HepG2 (cell line): ENCODE measurements at regions not wholly inside any gene's neighbourhood (a gene's known extent, or its start where the extent isn't known, plus 50 kb on each side); places are given as distances from the start of the nearest gene placed in this dataset.

Source experiments
- ATAC-seq: fragments of 200-7000 bp; cut with Tn5 transposase; 3 replicates; pipeline ENCODE4 v1.9.1; 2020; ENCODE audit warnings: mild to moderate bottlenecking, moderate library complexity
- BruUV-seq: library from RNA; stranded (reverse); fragments of 400-500 nt; replicated peaks from 2 replicates; lab custom pipeline; 2021; lab: Mats Ljungman, UMichigan
- CTCF ChIA-PET: fragments of 300-600 bp; formaldehyde crosslinking; extraction: SDS; loops from one replicate; lab custom pipeline; 2021; ENCODE audit warnings: low total read pairs, inconsistent platforms, low intra/inter-chr PET ratio; lab: Yijun Ruan, JAX
- POLR2A ChIA-PET: fragments of 350-600 bp; sonication (Branson Sonifier 250); formaldehyde crosslinking; loops from one replicate; lab custom pipeline; 2020; ENCODE audit warnings: antibody characterized with exemption, inconsistent platforms; lab: Yijun Ruan, JAX
- DNase-seq: peaks from one replicate; pipeline ENCODE4 v3.0.0-alpha.2; 2015; ENCODE audit warnings: low spot score
- FAIRE-seq: peaks from 3 replicates; lab custom pipeline; 2011; peaks lifted over from hg19 to GRCh38; lab: Jason Lieb, UNC
- H2AFZ ChIP-seq: one replicate; pipeline ENCODE4 v1.6.1; 2011; ENCODE audit warnings: low read length, inconsistent platforms
- H3K27ac ChIP-seq: fragments of 300-600 bp; 3 replicates; pipeline ENCODE4 v1.8.0; 2011; ENCODE audit warnings: mixed run types, mild to moderate bottlenecking, mixed read lengths, low read length, inconsistent platforms; ENCODE audit not compliant: insufficient read depth; ENCODE audit errors: extremely low read length
- H3K27me3 ChIP-seq, 2 experiments: fragments of 200-600 bp in 1 of 2; 2 replicates in 1 of 2; 3 replicates in 1 of 2; pipeline versions ENCODE4 v1.6.0 to v1.8.0; 2011; ENCODE audit warnings: low read length in 2 of 2, mild to moderate bottlenecking in 2 of 2, moderate library complexity in 2 of 2, inconsistent platforms in 1 of 2; ENCODE audit not compliant: insufficient read depth in 2 of 2, control insufficient read depth in 1 of 2
- H3K36me3 ChIP-seq, 2 experiments: fragments of 200-600 bp in 1 of 2; replicated peaks in 1 of 2; 2 replicates in 1 of 2; 3 replicates in 1 of 2; pipeline versions ENCODE4 v1.5.1 to v1.8.0; 2011; ENCODE audit warnings: low read length in 2 of 2, inconsistent platforms in 1 of 2; ENCODE audit not compliant: insufficient read depth in 2 of 2, control insufficient read depth in 1 of 2
- H3K4me1 ChIP-seq: 2 replicates; pipeline ENCODE4 v1.5.1; 2012; ENCODE audit warnings: low read length, inconsistent platforms; ENCODE audit not compliant: insufficient read depth
- H3K4me2 ChIP-seq: 2 replicates; pipeline ENCODE4 v1.6.0; 2011; ENCODE audit warnings: low read depth, low read length, inconsistent platforms
- H3K4me3 ChIP-seq, 3 experiments: fragments of 200-600 bp in 1 of 3; sonication (generic), shearing (Covaris generic) in 1 of 3; replicated peaks in 1 of 3; 2 replicates each; pipeline ENCODE4 v1.5.1; 2011 to 2016; ENCODE audit warnings: low read length in 3 of 3, inconsistent platforms in 2 of 3, low read depth in 2 of 3, mild to moderate bottlenecking in 2 of 3, control low read depth in 1 of 3, mixed read lengths in 1 of 3; ENCODE audit not compliant: insufficient read depth in 1 of 3
- H3K79me2 ChIP-seq: one replicate; pipeline ENCODE4 v1.6.1; 2011; ENCODE audit warnings: low read length, inconsistent platforms; ENCODE audit not compliant: insufficient read depth
- H3K9ac ChIP-seq: 2 replicates; pipeline ENCODE4 v1.6.0; 2011; ENCODE audit warnings: mild to moderate bottlenecking, low read depth, low read length, inconsistent platforms; ENCODE audit not compliant: insufficient read depth
- H3K9me3 ChIP-seq: 2 replicates; pipeline ENCODE4 v1.5.1; 2012; ENCODE audit warnings: mild to moderate bottlenecking, low read length
- H4K20me1 ChIP-seq: 2 replicates; pipeline ENCODE4 v1.6.0; 2011; ENCODE audit warnings: inconsistent platforms, mild to moderate bottlenecking, low read length, moderate library complexity; ENCODE audit not compliant: insufficient read depth
- ARID4A ChIP-seq: sonication (generic); formaldehyde crosslinking; IDR thresholded peaks from 2 replicates; pipeline ENCODE4 v1.5.0; 2020; ENCODE audit warnings: mild to moderate bottlenecking, missing genetic modification reagents, borderline replicate concordance
- CCDC6 ChIP-seq: sonication (generic); formaldehyde crosslinking; IDR thresholded peaks from 2 replicates; pipeline ENCODE4 v1.8.1; 2022; ENCODE audit warnings: mild to moderate bottlenecking, missing genetic modification reagents, moderate library complexity
- CEBPG ChIP-seq: IDR thresholded peaks from 2 replicates; pipeline ENCODE4 v1.6.1; 2016
- CSRNP2 ChIP-seq: sonication (generic); formaldehyde crosslinking; conservative IDR thresholded peaks from 2 replicates; pipeline ENCODE4 v1.8.0; 2022; ENCODE audit warnings: low read depth, missing genetic modification reagents
- EHMT2 ChIP-seq: fragments of 200-600 bp; sonication (generic); IDR thresholded peaks from 2 replicates; pipeline ENCODE4 v1.7.0; 2017; ENCODE audit warnings: antibody characterized with exemption, low read depth, low read length, borderline replicate concordance
- MAFF ChIP-seq: IDR thresholded peaks from 2 replicates; pipeline ENCODE4 v1.6.1; 2011; ENCODE audit warnings: low read depth, low read length, improper control_type of control experiment
- MAFG ChIP-seq: sonication (generic); formaldehyde crosslinking; IDR thresholded peaks from 2 replicates; pipeline ENCODE4 v1.5.1; 2020; ENCODE audit warnings: mild to moderate bottlenecking, missing genetic modification reagents
- MAFK ChIP-seq, 2 experiments: IDR thresholded peaks in 1 of 2; conservative IDR thresholded peaks in 1 of 2; 2 replicates each; pipeline ENCODE4 v1.6.1; 2011; ENCODE audit warnings: improper control_type of control experiment in 2 of 2, low read length in 2 of 2
- NR3C1 ChIP-seq: sonication (generic); formaldehyde crosslinking; IDR thresholded peaks from 2 replicates; pipeline ENCODE4 v1.4.0; 2020; ENCODE audit warnings: missing genetic modification reagents
- SKI ChIP-seq: fragments of 450-650 bp; IDR thresholded peaks from one replicate; pipeline ENCODE4 v1.6.1; 2018; ENCODE audit warnings: mild to moderate bottlenecking; ENCODE audit not compliant: partially characterized antibody
- ZBTB43 ChIP-seq: sonication (generic); formaldehyde crosslinking; conservative IDR thresholded peaks from 2 replicates; pipeline ENCODE4 v1.4.0; 2020; ENCODE audit warnings: missing genetic modification reagents
- ZNF549 ChIP-seq: sonication (generic); formaldehyde crosslinking; IDR thresholded peaks from 2 replicates; pipeline ENCODE4 v1.5.0; 2020; ENCODE audit warnings: missing genetic modification reagents
- ZNF572 ChIP-seq: sonication (generic); formaldehyde crosslinking; IDR thresholded peaks from 2 replicates; pipeline ENCODE4 v1.5.1; 2020; ENCODE audit warnings: mild to moderate bottlenecking, missing genetic modification reagents
- WGBS: methylation state at CpG from one replicate; pipeline ENCODE4 v1.1.6; 2017; ENCODE audit warnings: low lambda C conversion rate; 5-methylcytosine and 5-hydroxymethylcytosine counted together
- in situ Hi-C: cut with HindIII; loops from 2 replicates; pipeline ENCODE4 v1.10.0; 2017; ENCODE audit warnings: low pct_unique_long_range_greater_than_20kb; ENCODE audit not compliant: extremely low pct_ligation_motif_present
- intact Hi-C: fragments of 100-400 bp; cut with micrococcal nuclease; formaldehyde crosslinking; loops from one replicate; pipeline ENCODE4 v1.10.0; 2022; ENCODE audit not compliant: unreplicated experiment
- TF ChIP-seq, protein P1 (sequence below): sonication (generic); formaldehyde crosslinking; IDR thresholded peaks from 2 replicates; pipeline ENCODE4 v1.8.0; 2022; ENCODE audit warnings: missing genetic modification reagents, mild to moderate bottlenecking, borderline replicate concordance

- ATAC-seq (no peak), FAIRE-seq (no peak), DNase-seq (no peak)
- CTCF ChIA-PET, result no interaction called here
- no peaks in the 10 kb centered on the region for H3K36me3 ChIP-seq
- H3K79me2 ChIP-seq, result no peaks in the 10 kb centered on the region
- H4K20me1 ChIP-seq, result no peaks in the 10 kb centered on the region
- H3K9ac ChIP-seq, result no peak overlapping the region
- H3K9me3 ChIP-seq, result 0 out of 2 replicates have a peak, but pooled peaks cover 5% of the 10 kb centered on the region
- under 1% methylated on average over 6 of the region's 6 CpGs for WGBS
- BruUV-seq, result no TSS peak
- no peak overlapping the region for H3K4me2 ChIP-seq
- TF ChIP-seq ZBTB43 (CRISPR knock-in tag) (no peak), EHMT2 (no peak), CEBPG (CRISPR knock-in tag) (no peak), SKI (no peak), CCDC6 (CRISPR knock-in tag) (no peak), MAFF (0 out of 2 replicates have a peak, but pooled peaks have one; percentile 12), MAFK (conservative IDR thresholded peaks at IDR 0.05 in 1 of 2, IDR thresholded peaks at IDR 0.05 in 1 of 2; ENCODE audit: low read length in 2 of 2) (peak in 1 of 2 experiments; percentile 43; a peak in 1 of 4 replicates), ZNF572 (CRISPR knock-in tag) (no peak), NR3C1 (CRISPR knock-in tag) (no peak), ARID4A (CRISPR knock-in tag) (no peak), ZNF549 (no peak), MAFG (CRISPR knock-in tag) (no peak), CSRNP2 (CRISPR knock-in tag) (no peak)
- TF ChIP-seq, protein P1, sequence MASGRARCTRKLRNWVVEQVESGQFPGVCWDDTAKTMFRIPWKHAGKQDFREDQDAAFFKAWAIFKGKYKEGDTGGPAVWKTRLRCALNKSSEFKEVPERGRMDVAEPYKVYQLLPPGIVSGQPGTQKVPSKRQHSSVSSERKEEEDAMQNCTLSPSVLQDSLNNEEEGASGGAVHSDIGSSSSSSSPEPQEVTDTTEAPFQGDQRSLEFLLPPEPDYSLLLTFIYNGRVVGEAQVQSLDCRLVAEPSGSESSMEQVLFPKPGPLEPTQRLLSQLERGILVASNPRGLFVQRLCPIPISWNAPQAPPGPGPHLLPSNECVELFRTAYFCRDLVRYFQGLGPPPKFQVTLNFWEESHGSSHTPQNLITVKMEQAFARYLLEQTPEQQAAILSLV (CRISPR knock-in tag), result no peak
- in situ Hi-C loops, result no loop called here
- no peak overlapping the region for H3K4me3 ChIP-seq
- no peak overlapping the region for H2AFZ ChIP-seq
- H3K27me3 ChIP-seq, result no peaks in the 10 kb centered on the region
- POLR2A ChIA-PET, result no interaction called here
- H3K27ac ChIP-seq, result no peak overlapping the region
- H3K4me1 ChIP-seq, result no peaks in the 10 kb centered on the region
- intact Hi-C loops, result no loop called here
Observed at GRCh38 chr5:89055015-89055694, 172.2 kb upstream of the MEF2C start.
